Activated CD8-positive, alpha-beta memory T cell treated with anti-CD3 and anti-CD28 coated beads, Interleukin-2, amount 50 U/mL, for 24 hours (primary cell): ENCODE measurements at regions not wholly inside any gene's neighbourhood (a gene's known extent, or its start where the extent isn't known, plus 50 kb on each side); places are given as distances from the start of the nearest gene placed in this dataset.

ENCODE experiments used
- DNase-seq: peaks from one replicate; pipeline ENCODE4 v3.0.0-alpha.2; 2020; ENCODE audit errors: extremely low read depth

- DNase-seq, result no peak
These were observed 398.4 kb downstream of the CTTN start for GRCh38 chr11:70796648-70797227.

- DNase-seq, result no peak
These were observed 400.0 kb downstream of the CTTN start for GRCh38 chr11:70798296-70798695.

GRCh38 chr11:70799386-70799785 lies 401.1 kb downstream of the CTTN start:
- DNase-seq, result no peak

- DNase-seq, result no peak
These were observed 403.9 kb downstream of the CTTN start for GRCh38 chr11:70802185-70802584.

DNA sequence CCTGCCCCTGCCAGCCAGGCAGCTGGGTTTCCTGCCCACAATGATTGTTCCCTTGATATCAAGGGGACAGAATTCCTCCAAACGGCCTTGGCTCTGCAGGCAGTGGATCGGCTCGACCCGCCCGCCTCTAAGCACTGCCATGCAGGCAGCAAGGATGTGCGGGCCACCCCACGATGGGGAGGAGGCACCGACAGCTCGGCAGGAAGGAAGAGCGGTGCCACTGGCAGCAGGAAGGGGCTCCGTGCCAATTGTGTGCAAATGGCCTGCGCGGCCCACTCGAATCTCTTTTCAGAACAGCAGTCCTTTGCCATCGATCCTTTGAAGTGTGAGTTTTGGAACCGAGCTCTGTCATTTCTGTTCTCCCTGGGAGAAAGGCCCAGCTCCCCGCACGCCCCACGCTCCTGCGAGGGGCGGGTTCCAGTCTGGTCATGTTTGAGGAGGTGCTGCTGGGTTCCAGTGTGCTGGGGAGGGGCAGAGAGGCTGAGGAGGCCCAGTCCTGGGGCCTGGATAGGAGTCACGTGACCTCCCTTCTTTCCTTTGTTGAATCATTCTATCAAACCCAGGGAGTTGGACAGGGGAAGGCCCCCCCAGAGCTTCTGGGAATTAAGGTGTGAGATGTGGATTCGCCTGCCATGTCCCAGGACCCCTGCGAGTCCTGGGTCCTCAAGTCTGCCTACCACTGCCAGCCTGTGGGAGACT lies 406.0 kb downstream of the CTTN start:
- no peak for DNase-seq

DNA sequence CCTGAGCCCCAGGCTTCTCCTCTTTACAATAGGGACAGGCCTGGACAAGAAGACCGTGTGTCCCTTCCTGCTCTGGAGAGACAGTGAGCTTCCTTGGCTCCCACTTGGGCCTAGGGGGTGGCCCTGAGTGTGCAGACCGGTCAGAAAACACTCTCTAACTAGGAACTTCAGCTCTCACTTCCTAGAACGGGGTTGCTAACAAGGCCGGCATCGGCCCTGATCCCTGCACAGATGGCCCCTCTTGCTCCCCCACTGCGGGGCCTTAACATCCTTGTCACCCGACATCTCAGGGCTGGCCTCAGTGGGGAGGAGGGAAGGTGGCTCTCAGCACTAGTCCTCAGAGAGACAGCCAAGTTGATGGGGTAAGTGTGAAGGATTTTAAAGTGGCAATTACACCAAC lies 406.9 kb downstream of the CTTN start:
- no peak for DNase-seq

- no peak for DNase-seq
These were observed 407.6 kb downstream of the CTTN start for GRCh38 chr11:70805971-70806370.

DNA sequence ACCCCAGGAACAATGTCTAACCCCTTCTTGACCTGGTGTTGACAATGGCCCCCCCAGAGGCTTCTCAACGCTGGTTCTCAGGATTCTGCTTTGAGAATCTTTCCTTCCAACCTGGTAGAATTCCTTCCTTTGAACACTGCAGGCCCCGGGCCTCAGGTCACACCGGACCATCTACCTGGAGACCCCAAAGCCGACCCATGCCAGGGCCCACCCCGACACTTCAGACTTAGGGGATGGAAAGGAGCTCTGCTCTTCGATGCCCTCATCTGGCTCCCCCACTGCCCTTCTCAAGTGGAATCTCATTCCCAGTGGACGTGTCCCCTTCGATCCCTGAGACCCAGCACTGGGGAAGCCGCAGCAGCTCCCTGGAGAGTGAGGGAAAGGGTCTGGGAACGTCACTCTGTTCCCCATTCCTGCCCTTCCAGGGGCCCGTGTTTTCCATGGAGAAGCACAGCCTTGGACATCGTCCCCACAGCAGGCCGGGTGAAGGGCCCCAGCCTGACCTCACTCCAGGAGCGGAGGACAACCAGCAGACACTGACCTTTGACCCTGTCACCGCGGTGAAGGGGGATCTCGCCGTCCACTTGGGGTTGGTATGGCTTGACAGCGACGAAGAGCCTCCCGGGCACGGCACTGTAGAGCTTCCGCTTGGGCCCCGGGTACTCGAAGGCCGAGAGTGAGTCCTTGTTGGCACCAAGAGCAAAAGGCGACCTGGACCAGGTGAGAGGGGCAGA lies 408.3 kb downstream of the CTTN start:
- no peak for DNase-seq

DNA sequence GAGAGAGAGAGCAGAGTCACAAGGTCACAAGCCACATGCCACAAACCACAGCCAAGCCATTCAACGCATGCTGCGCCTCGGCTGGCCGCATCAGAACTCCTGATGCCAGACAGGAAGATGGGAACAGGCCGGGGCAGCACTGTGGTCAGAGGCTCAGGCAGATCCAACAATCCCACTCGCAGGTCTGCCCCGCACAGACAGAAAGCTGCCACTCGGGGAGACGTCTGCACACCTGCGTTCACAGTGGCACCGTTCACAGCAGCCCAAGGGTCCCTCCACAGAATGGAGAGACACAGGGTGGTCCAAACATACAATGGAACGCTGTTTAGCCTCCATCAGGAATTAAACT lies 408.8 kb downstream of the CTTN start:
- DNase-seq, result no peak

DNA sequence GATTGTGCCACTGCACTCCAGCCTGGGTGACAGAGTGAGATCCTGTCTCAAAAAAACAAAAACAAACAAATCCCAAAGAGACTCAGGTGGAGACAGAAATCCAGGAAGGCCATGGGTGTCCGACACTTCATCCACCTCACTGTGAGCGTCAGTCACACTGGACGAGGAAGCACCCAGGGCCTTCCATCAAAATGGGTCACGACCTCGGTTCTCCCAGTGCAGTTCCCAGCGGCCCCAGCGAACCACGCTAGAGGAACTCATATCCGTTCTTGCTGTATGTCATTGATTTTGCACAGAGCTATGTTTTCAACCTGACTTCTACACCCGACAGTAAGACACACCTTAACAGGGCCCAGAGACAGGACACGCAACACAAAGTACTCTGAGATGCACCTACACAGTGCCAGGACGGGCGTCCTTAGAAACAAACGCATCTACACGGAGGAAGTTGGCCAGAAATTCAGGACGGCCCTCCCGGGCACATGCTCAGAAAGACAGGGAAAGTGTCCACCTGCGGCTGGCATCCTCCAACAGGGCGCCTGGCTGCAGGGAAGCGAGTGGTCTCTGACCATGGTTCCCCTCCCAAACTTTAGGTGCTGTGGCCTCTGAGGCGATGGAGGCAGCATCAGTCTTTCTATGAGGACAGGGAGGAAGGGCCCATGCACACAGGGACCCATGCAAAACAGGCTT lies 410.5 kb downstream of the CTTN start:
- DNase-seq, result no peak

DNA sequence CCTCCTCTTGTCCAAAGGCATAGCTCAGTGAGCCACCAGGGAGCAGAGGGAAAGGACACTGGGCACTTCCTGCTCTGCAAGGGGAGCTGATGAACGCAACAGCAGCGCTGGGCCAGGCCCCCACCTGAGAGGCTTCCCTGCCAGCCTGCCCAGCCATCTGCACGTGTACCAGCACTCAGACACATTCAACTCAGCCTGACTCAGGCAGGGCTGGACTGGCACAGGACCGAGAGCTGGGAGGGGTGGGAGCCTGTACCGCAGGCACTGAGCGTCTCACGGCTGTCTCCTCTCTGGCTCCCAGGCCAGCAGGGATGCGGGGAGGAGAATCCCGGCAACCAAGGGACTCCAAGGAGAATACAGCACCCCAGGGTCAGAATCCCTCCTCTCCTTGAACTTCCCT lies 411.8 kb downstream of the CTTN start:
- DNase-seq, result no peak

GRCh38 chr11:70810681-70811080 lies 412.4 kb downstream of the CTTN start:
- DNase-seq, result no peak

DNA sequence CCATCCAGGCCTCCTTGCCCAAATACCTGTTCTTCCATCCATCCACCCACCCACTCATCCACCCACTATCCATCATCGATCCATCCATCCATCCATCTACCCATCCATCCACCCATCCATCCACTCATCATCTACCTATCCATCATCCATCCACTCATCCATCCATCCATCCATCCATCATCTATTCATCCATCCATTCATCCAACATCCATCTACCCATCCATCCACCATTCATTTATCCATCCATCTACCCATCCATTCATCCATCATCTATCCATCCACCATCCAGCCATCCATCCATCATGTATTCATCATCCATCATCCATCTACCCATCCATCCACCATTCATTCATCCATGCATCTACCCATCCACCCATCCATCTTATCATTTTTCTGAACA lies 413.2 kb downstream of the CTTN start:
- no peak for DNase-seq

DNA sequence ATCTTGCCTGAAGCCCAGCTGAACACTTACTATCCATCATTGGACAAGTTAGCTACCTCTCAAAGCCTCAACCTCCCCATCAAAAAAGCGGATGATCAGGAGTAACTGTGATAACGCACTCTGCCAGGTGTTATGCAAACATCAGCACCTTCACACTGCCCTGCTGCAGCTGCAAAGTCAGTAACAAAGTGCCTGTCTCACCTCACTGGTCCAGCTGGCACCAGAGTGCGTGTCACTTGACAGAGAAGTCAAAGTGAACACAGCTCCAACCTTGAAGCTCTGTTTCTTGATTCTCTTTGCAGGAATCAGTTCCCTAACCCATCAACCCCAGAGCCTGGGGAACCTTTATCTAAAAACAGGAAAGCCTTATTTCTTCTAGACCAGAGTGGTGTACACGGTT lies 413.6 kb downstream of the CTTN start:
- DNase-seq, result no peak

GRCh38 chr11:70812472-70812871 lies 414.1 kb downstream of the CTTN start:
- no peak for DNase-seq

DNA sequence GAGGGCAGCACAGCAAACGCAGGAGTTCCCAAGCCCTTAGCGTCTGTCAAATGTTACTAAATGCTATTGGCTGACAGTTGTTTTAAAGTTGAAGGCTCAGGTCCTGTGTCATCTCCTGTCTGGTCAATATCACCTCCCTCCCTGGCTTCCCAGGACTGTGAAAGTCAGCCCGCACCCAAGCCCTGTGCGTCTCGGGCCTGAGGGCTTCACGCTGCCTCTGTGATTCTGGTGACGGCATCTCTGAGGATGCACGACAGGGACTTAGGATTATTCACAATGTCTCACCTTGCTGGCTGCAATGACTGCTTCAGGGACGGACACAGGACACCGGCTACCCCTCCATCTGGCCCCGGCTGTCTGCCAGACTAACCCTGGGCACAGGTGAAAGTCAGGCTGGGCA lies 415.3 kb downstream of the CTTN start:
- no peak for DNase-seq

GRCh38 chr11:70815485-70815832 lies 417.1 kb downstream of the CTTN start:
- no peak for DNase-seq

DNA sequence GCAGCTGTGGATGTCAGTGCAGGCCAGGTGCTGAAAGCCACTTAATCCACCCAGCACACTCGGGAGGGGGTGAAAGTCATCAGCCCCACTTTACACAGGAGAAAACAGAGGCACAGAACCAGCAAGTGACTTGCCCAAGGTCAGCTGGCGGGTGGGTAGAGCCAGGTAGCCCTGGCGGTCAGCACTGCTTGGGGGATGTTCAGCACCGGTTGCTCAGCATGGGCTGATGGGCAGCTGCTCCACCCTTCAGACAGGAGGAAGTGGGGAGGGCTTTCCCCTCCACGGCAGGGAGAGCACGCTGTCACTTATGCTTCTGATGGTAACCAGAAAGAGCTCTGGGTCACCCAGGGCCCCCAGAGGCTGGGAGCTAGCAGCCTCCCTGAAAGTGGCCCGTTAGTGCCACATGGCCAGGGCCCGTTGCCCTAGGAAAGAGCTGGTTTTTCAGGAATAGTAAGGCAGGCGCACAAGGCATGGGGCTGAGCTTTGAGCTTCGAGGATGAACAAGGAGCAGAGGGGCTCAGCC lies 417.9 kb downstream of the CTTN start:
- no peak for DNase-seq

DNA sequence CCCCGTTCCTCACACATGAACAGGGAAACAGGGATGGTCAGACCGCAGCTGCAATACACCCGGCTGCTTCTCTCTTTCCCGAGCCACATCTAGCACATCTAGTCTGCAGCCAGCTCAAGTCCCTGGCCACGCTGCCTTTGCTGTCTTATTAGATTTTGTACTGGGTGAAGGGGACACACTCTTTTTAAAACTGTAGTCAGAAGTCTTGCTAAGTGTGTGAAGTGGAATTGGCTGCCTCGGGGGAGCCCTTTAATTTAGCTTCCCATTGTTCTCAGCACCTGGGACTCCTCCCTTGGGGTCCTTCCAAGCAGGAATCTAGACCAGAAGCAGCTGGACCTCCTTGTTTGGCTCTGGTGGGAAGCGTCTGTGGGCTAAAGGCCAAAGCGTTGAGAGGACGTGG lies 420.0 kb downstream of the CTTN start:
- no peak for DNase-seq

DNA sequence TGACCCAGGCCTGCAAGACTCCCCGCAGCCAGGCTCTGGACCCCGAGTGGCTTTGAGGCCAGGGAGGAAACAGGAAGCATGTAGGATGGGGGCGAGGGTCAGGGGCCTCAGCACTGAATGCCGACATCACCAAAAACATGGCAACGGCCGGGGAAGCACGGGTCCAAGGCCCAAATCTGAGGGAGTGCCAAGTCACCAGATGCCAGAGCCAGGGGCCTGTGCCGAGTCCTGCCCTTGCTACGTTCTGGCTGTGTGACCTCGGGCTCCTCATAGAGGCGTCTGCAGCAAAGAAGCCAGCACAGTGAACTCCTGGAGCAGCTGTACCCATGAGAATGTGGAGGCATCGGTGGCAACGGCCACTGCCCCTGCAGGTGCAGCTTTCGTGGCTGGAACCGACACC lies 420.7 kb downstream of the CTTN start:
- no peak for DNase-seq

- no peak for DNase-seq
These were observed 422.0 kb downstream of the CTTN start for GRCh38 chr11:70820311-70820710.

DNA sequence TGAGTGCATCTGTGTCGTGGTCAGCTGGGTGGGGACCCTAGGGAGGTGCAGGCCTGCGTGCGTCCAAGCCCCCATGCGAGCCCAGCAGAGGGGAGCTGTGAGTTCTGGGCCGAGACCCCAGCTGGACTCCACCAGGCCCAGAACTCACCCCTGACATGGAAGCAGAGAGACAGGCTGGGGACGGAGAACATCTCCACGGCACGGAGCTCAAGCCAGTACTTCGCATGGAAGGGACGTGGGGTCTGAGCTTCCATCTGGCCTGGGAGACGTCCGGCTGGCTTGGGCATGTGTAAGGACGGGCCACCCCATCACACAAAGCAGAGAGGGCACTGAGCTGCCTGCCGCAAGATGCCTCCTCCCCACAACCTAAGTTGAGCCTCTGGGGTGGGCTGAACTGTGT lies 422.4 kb downstream of the CTTN start:
- DNase-seq, result no peak

- no peak for DNase-seq
These were observed 425.4 kb downstream of the CTTN start for GRCh38 chr11:70823771-70824170.
